ENCODE measurements at regions not wholly inside any gene's neighbourhood (a gene's known extent, or its start where the extent isn't known, plus 50 kb on each side); places are given as distances from the start of the nearest gene placed in this dataset.

- H3K9me3 Mint-ChIP-seq (ENCODE audit: unreplicated experiment) = peaks cover 1% of the 10 kb centered on the region
- H3K27ac Mint-ChIP-seq (ENCODE audit: unreplicated experiment) = no peak overlapping the region
- TF ChIP-seq CTCF (IDR thresholded peaks at IDR 0.05; ENCODE audit: partially characterized antibody, unreplicated experiment) = no peak
- H3K27me3 Mint-ChIP-seq (ENCODE audit: unreplicated experiment) = peaks cover 2% of the 10 kb centered on the region
- no peak for DNase-seq
- H3K36me3 Mint-ChIP-seq (ENCODE audit: unreplicated experiment) = peaks cover 6% of the 10 kb centered on the region
- H3K4me1 Mint-ChIP-seq (ENCODE audit: low read depth, unreplicated experiment) = no peaks in the 10 kb centered on the region
- H3K4me3 Mint-ChIP-seq (ENCODE audit: unreplicated experiment) = no peak overlapping the region
Measured at GRCh38 chr2:220129391-220129790, 502.0 kb downstream of the SLC4A3 start.

GRCh38 chr2:220134756-220135534, 507.5 kb downstream of the SLC4A3 start:
- no peak for TF ChIP-seq CTCF (IDR thresholded peaks at IDR 0.05; ENCODE audit: partially characterized antibody, unreplicated experiment)
- Mint-ChIP-seq H3K4me3 (ENCODE audit: unreplicated experiment) (no peak overlapping the region), H3K9me3 (ENCODE audit: unreplicated experiment) (peaks cover 1% of the 10 kb centered on the region), H3K4me1 (ENCODE audit: low read depth, unreplicated experiment) (no peaks in the 10 kb centered on the region), H3K27me3 (ENCODE audit: unreplicated experiment) (peaks cover 3% of the 10 kb centered on the region), H3K36me3 (ENCODE audit: unreplicated experiment) (peaks cover 6% of the 10 kb centered on the region), H3K27ac (ENCODE audit: unreplicated experiment) (no peak overlapping the region)
- no peak for DNase-seq

GRCh38 chr2:220143336-220143735, 515.9 kb downstream of the SLC4A3 start:
- no peak overlapping the region for H3K4me3 Mint-ChIP-seq (ENCODE audit: unreplicated experiment)
- peaks cover 1% of the 10 kb centered on the region for H3K9me3 Mint-ChIP-seq (ENCODE audit: unreplicated experiment)
- peaks cover 2% of the 10 kb centered on the region for H3K27me3 Mint-ChIP-seq (ENCODE audit: unreplicated experiment)

GRCh38 chr2:220144411-220144810, 517.0 kb downstream of the SLC4A3 start:
- H3K4me1 Mint-ChIP-seq (ENCODE audit: low read depth, unreplicated experiment) = no peaks in the 10 kb centered on the region
- TF ChIP-seq CTCF (IDR thresholded peaks at IDR 0.05; ENCODE audit: partially characterized antibody, unreplicated experiment) = no peak
- H3K4me3 Mint-ChIP-seq (ENCODE audit: unreplicated experiment) = no peak overlapping the region
- H3K36me3 Mint-ChIP-seq (ENCODE audit: unreplicated experiment) = no peaks in the 10 kb centered on the region
- H3K27me3 Mint-ChIP-seq (ENCODE audit: unreplicated experiment) = peaks cover 2% of the 10 kb centered on the region
- no peak for DNase-seq
- H3K27ac Mint-ChIP-seq (ENCODE audit: unreplicated experiment) = no peak overlapping the region
- H3K9me3 Mint-ChIP-seq (ENCODE audit: unreplicated experiment) = peaks cover 1% of the 10 kb centered on the region

More at GRCh38 chr2:220143336-220143735, 515.9 kb downstream of the SLC4A3 start:
- Mint-ChIP-seq H3K4me1 (ENCODE audit: low read depth, unreplicated experiment) (no peaks in the 10 kb centered on the region), H3K36me3 (ENCODE audit: unreplicated experiment) (no peaks in the 10 kb centered on the region), H3K27ac (ENCODE audit: unreplicated experiment) (no peak overlapping the region)
- DNase-seq = no peak
- no peak for TF ChIP-seq CTCF (IDR thresholded peaks at IDR 0.05; ENCODE audit: partially characterized antibody, unreplicated experiment)
